ENCODE measurements at regions not wholly inside any gene's neighbourhood (a gene's known extent, or its start where the extent isn't known, plus 50 kb on each side); places are given as distances from the start of the nearest gene placed in this dataset.

- WGBS, 2 donors: 82 to 88% methylated on average over 6 of the region's 6 CpGs
- Histone ChIP-seq H3K4me3 (no peak overlapping the region), H3K9me3 (peaks cover 0 to 2% (median 0%) of the 10 kb centered on the region in 4 donors), H3K4me1 (no peaks in the 10 kb centered on the region), H3K27ac (no peak overlapping the region), H3K27me3 (no peaks in the 10 kb centered on the region), H3K36me3 (no peaks in the 10 kb centered on the region)
- no peak for DNase-seq
- intact Hi-C loops (cut with DNase I): no loop called here
- TF ChIP-seq POLR2A (IDR thresholded peaks at IDR 0.05) (no peak), CTCF (IDR thresholded peaks at IDR 0.05) (no peak), EP300 (IDR thresholded peaks at IDR 0.05) (no peak), POLR2AphosphoS5 (IDR thresholded peaks at IDR 0.05) (no peak)
Measured at GRCh38 chr21:23968008-23968407, 1639.3 kb downstream of the MRPL39 start.

- TF ChIP-seq EP300 (IDR thresholded peaks at IDR 0.05) (no peak), CTCF (IDR thresholded peaks at IDR 0.05) (no peak), POLR2AphosphoS5 (IDR thresholded peaks at IDR 0.05) (no peak), POLR2A (IDR thresholded peaks at IDR 0.05) (no peak)
- Histone ChIP-seq H3K4me3 (no peak overlapping the region), H3K27me3 (no peaks in the 10 kb centered on the region), H3K36me3 (no peaks in the 10 kb centered on the region), H3K27ac (no peak overlapping the region), H3K4me1 (no peaks in the 10 kb centered on the region), H3K9me3 (no peaks in the 10 kb centered on the region)
- WGBS, 2 donors: 49 to 79% methylated on average over 2 of the region's 2 CpGs
- DNase-seq: no peak
- intact Hi-C loops (cut with DNase I): no loop called here
Measured at GRCh38 chr21:23963454-23963853, 1643.8 kb downstream of the MRPL39 start.

DNA sequence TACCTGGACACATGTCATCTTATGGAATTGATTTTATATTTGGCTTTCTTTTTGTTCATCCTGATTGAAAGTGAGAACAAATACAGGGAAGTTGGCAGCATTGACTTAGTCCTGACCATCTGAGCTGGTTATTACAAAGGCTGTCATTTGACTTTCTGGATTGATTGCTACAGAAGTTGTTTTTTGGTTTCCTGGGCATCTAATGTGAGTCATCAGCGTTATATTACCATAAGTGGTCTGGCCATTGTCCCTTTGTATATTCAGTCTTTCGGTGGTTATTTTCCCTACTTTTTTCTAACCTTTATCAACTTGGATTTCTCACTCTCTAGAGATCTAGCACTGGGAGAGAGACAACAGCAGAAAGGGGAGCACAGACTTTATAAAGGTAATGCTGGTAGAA, 1646.5 kb downstream of the MRPL39 start:
- no peak for DNase-seq
- Histone ChIP-seq H3K4me1 (no peaks in the 10 kb centered on the region), H3K27ac (no peak overlapping the region), H3K9me3 (no peaks in the 10 kb centered on the region), H3K27me3 (no peaks in the 10 kb centered on the region), H3K4me3 (no peak overlapping the region), H3K36me3 (no peaks in the 10 kb centered on the region)
- TF ChIP-seq CTCF (IDR thresholded peaks at IDR 0.05): no peak
- 82 to 95% methylated on average over 2 of the region's 2 CpGs for WGBS, 2 donors
- intact Hi-C loops (cut with DNase I): no loop called here

DNA sequence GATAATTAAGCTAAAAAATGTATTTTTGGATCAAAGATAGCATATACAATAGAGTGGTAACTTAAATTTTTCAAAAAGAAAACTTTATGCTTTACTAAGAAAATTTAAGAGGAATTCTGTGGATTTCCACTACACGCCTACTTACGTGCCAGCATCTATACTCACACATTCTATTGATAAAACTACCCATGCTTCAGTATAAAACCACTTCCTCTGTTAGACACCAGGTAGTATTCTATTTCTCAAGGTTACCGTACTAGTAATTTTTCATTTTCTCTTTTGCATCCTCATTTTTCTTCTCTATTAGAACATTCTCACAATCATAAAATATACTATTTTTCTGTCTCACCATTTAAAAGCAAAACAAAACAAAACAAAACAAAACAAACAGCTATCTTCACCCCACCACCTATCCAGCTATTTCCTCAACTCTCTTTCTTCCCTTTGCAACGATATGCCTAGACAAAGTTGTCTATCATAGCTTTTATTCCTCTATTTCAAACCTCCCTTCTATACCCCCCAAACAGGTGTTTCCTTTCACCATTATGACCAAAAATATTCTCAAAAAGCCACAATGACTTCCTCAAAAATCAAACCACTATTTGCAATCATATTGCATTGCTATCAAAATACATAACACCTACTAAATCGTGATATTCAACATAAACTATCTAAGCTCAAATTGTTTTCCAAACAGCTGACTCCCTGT, 1652.0 kb downstream of the MRPL39 start:
- no peak for TF ChIP-seq CTCF (IDR thresholded peaks at IDR 0.05)
- no peak for TF ChIP-seq POLR2A (IDR thresholded peaks at IDR 0.05)
- no peak for TF ChIP-seq EP300 (IDR thresholded peaks at IDR 0.05)
- TF ChIP-seq POLR2AphosphoS5 (IDR thresholded peaks at IDR 0.05): no peak
- Histone ChIP-seq H3K4me3 (no peak overlapping the region), H3K4me1 (no peaks in the 10 kb centered on the region), H3K9me3 (no peaks in the 10 kb centered on the region), H3K27ac (no peak overlapping the region), H3K36me3 (no peaks in the 10 kb centered on the region), H3K27me3 (no peaks in the 10 kb centered on the region)
- intact Hi-C loops (cut with DNase I): no loop called here
- 40 to 69% methylated on average over 5 of the region's 5 CpGs for WGBS, 2 donors
- no peak for DNase-seq

DNA sequence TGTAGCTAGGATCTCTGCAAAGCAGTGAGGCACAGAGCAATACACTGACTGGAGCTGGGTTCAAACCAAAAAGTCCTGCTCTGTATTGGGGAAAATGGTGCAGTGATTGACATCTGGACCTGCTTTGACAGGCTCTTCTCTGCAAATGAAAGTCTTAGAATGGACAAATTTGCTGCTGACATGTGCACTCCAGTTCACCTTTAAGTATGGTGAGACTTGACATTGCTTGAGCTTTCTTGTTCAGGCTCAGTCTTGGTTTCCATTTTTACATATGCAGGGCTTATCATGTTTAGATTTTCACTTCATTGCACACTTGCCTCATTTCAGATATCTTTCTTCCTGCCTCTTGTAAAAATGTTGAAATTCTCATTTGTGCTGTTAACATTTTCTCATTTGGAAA, 1655.0 kb downstream of the MRPL39 start:
- TF ChIP-seq POLR2A (IDR thresholded peaks at IDR 0.05) (no peak), POLR2AphosphoS5 (IDR thresholded peaks at IDR 0.05) (no peak), CTCF (IDR thresholded peaks at IDR 0.05) (no peak), EP300 (IDR thresholded peaks at IDR 0.05) (no peak)
- Histone ChIP-seq H3K4me3 (no peak overlapping the region), H3K27ac (no peak overlapping the region)

More for the DNA sequence above, 1655.0 kb downstream of the MRPL39 start:
- Histone ChIP-seq H3K4me1 (no peaks in the 10 kb centered on the region), H3K9me3 (no peaks in the 10 kb centered on the region), H3K36me3 (no peaks in the 10 kb centered on the region), H3K27me3 (no peaks in the 10 kb centered on the region)
- DNase-seq: no peak
- intact Hi-C loops (cut with DNase I): no loop called here
